Osteoblast (primary cell): ENCODE measurements at regions not wholly inside any gene's neighbourhood (a gene's known extent, or its start where the extent isn't known, plus 50 kb on each side); places are given as distances from the start of the nearest gene placed in this dataset.

ENCODE experiments used
- DNase-seq: peaks from one replicate; pipeline ENCODE4 v3.0.0; 2011; ENCODE audit warnings: low spot score, mixed read lengths; ENCODE audit not compliant: insufficient read length; ENCODE audit errors: missing footprints
- H2AFZ ChIP-seq: 2 replicates; pipeline ENCODE4 v1.6.0; 2011; ENCODE audit warnings: mild to moderate bottlenecking, low read length
- H3K27ac ChIP-seq: 2 replicates; pipeline ENCODE4 v1.5.1; 2011; ENCODE audit warnings: mild to moderate bottlenecking, low read depth, low read length, moderate library complexity
- H3K27me3 ChIP-seq: 2 replicates; pipeline ENCODE4 v1.6.0; 2012; ENCODE audit warnings: mild to moderate bottlenecking, control low read depth, inconsistent platforms, low read length, moderate library complexity; ENCODE audit not compliant: insufficient read depth
- H3K36me3 ChIP-seq: 2 replicates; pipeline ENCODE4 v1.5.1; 2011; ENCODE audit warnings: mild to moderate bottlenecking, low read length, control low read depth, moderate library complexity; ENCODE audit not compliant: insufficient read depth
- H3K4me1 ChIP-seq: 2 replicates; pipeline ENCODE4 v1.5.1; 2011; ENCODE audit warnings: mild to moderate bottlenecking, low read length, control low read depth, moderate library complexity; ENCODE audit not compliant: insufficient read depth
- H3K4me2 ChIP-seq: 2 replicates; pipeline ENCODE4 v1.6.0; 2011; ENCODE audit warnings: mild to moderate bottlenecking, low read length; ENCODE audit not compliant: insufficient read depth
- H3K4me3 ChIP-seq: fragments of 200-600 bp; sonication (generic); 3 replicates; pipeline ENCODE4 v1.5.1; 2012; ENCODE audit warnings: mild to moderate bottlenecking, low read length, inconsistent platforms; ENCODE audit not compliant: insufficient read depth
- H3K79me2 ChIP-seq: 2 replicates; pipeline ENCODE4 v1.6.0; 2012; ENCODE audit warnings: mild to moderate bottlenecking, low read length, control low read depth, inconsistent platforms; ENCODE audit not compliant: insufficient read depth
- H3K9me3 ChIP-seq: 2 replicates; pipeline ENCODE4 v1.5.1; 2011; ENCODE audit warnings: low read depth, low read length, control low read depth
- H4K20me1 ChIP-seq: 2 replicates; pipeline ENCODE4 v1.6.0; 2012; ENCODE audit warnings: mild to moderate bottlenecking, low read length, control low read depth; ENCODE audit not compliant: insufficient read depth
- CTCF ChIP-seq: IDR thresholded peaks from 2 replicates; pipeline ENCODE4 v1.5.1; 2011; ENCODE audit warnings: mild to moderate bottlenecking, low read depth, low read length, moderate library complexity; ENCODE audit errors: extremely low read depth

DNA sequence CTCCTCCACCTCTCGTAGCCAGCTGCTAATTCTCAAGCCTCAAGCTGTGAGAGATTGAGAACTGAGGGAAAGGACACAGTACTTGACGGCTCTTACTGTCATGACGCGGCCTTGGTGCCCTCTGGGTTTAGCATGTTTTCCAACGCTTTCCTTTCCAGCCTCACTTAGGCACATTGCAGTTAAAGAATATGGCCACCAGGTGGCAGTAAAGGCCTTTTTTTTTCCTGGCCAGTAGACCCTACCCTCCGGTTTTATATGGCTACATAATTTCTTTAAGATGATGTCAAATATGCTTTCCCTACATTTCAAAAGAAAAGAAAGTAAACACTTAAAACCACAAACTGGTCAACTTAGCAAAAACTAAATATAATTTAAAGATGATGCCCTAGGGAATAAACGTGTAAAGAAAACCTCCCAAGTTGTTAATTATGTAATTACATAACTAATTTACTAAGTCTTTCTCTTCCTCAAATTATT, 56.8 kb upstream of the PRDX6 start:
- Histone ChIP-seq H3K79me2 (no peaks in the 10 kb centered on the region), H3K4me1 (peaks cover 15% of the 10 kb centered on the region), H3K27me3 (no peaks in the 10 kb centered on the region), H2AFZ (peak overlapping the region; percentile 85), H3K36me3 (no peaks in the 10 kb centered on the region), H3K4me2 (peak overlapping the region; percentile 77), H3K27ac (peak overlapping the region; percentile 16), H3K4me3 (peak overlapping the region; percentile 49), H3K9me3 (no peaks in the 10 kb centered on the region), H4K20me1 (no peaks in the 10 kb centered on the region)
- peak; percentile 87 for DNase-seq
- TF ChIP-seq CTCF = peak; percentile 82

GRCh38 chr1:173421286-173421685, 55.8 kb upstream of the PRDX6 start:
- Histone ChIP-seq H3K4me2 (no peak overlapping the region), H3K4me3 (no peak overlapping the region), H3K36me3 (no peaks in the 10 kb centered on the region), H3K4me1 (peaks cover 19% of the 10 kb centered on the region), H4K20me1 (no peaks in the 10 kb centered on the region), H3K27ac (no peak overlapping the region), H3K27me3 (no peaks in the 10 kb centered on the region), H3K79me2 (no peaks in the 10 kb centered on the region), H3K9me3 (no peaks in the 10 kb centered on the region), H2AFZ (no peak overlapping the region)
- TF ChIP-seq CTCF = no peak
- no peak for DNase-seq

DNA sequence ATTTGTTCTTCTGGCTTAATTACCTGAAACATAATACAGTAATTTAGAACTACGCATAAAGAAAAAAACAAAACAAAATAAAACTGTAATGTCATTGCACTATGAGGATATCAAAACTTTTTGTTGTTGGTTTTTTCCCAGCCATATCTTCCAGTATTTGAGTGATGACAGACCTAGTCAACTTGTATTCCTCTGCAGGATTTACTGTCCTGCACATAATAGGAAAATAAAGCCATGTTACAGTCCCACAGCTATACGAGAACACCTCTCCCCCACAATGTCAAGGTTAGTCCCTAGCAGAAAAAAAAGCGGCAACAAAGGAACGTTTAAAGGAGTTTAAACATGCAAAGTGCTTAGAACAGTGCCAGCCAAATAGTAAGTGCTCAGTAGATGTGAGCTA, 55.3 kb upstream of the PRDX6 start:
- Histone ChIP-seq H2AFZ (no peak overlapping the region), H3K4me1 (peaks cover 19% of the 10 kb centered on the region), H3K36me3 (no peaks in the 10 kb centered on the region), H4K20me1 (no peaks in the 10 kb centered on the region), H3K79me2 (no peaks in the 10 kb centered on the region), H3K4me3 (no peak overlapping the region), H3K4me2 (no peak overlapping the region), H3K9me3 (no peaks in the 10 kb centered on the region), H3K27ac (no peak overlapping the region), H3K27me3 (no peaks in the 10 kb centered on the region)
- no peak for DNase-seq
- no peak for TF ChIP-seq CTCF

DNA sequence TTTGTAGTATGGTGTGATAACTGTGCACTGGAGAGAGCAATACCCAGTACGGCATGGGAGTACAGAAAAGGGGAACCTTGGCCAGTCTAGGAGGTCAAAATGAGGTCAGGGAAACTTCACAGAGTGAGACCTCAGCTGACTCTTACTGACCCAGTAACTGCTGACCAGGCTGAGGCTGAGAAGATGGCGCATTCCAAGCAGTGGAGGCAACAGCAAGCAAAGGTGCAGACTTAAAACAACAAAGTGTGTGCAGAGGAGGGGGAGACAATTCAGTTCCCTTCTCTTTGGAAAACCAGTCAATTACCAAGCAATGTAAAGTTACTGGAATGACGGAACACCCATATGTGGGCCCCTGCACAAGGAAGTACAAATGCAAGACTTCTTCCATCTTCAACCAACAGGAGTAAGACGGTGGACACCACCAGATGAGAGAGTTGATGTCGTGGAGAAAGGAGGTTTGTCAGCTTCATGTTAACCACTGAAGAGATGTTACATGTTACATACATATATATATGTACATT, 54.6 kb upstream of the PRDX6 start:
- no peak overlapping the region for H2AFZ ChIP-seq
- DNase-seq = no peak
- H3K9me3 ChIP-seq = no peaks in the 10 kb centered on the region
- H3K4me3 ChIP-seq = no peak overlapping the region
- H3K4me1 ChIP-seq = peaks cover 19% of the 10 kb centered on the region
- H3K4me2 ChIP-seq = no peak overlapping the region
- H4K20me1 ChIP-seq = no peaks in the 10 kb centered on the region
- no peak overlapping the region for H3K27ac ChIP-seq
- no peaks in the 10 kb centered on the region for H3K36me3 ChIP-seq
- H3K79me2 ChIP-seq = no peaks in the 10 kb centered on the region
- H3K27me3 ChIP-seq = no peaks in the 10 kb centered on the region
- TF ChIP-seq CTCF = no peak
